Glomerular visceral epithelial cell (primary cell): ENCODE measurements at regions not wholly inside any gene's neighbourhood (a gene's known extent, or its start where the extent isn't known, plus 50 kb on each side); places are given as distances from the start of the nearest gene placed in this dataset.
"Not testable (repeated sequence)": the region's sequence is repeated elsewhere in the genome, so short reads cannot be mapped to it uniquely, and the experiment has no call there.

Experiments
- DNase-seq: peaks from one replicate; pipeline ENCODE4 v3.0.0-alpha.2; 2016; ENCODE audit errors: extremely low spot score

- DNase-seq, result no peak
Measured at GRCh38 chr3:5357089-5357488, 169.6 kb downstream of the EDEM1 start.

GRCh38 chr3:5358911-5359310 is 171.4 kb downstream of the EDEM1 start:
- DNase-seq, result no peak

GRCh38 chr3:5360453-5360852 is 172.9 kb downstream of the EDEM1 start:
- no peak for DNase-seq

- no peak for DNase-seq
Measured at GRCh38 chr3:5366746-5367145, 179.2 kb downstream of the EDEM1 start.

GRCh38 chr3:5371555-5371954 is 184.0 kb downstream of the EDEM1 start:
- not testable (repeated sequence) for DNase-seq

GRCh38 chr3:5376761-5377160 is 189.3 kb downstream of the EDEM1 start:
- no peak for DNase-seq

GRCh38 chr3:5379266-5379665 is 191.8 kb downstream of the EDEM1 start:
- not testable (repeated sequence) for DNase-seq

- DNase-seq, result not testable (repeated sequence)
Measured at GRCh38 chr3:5383486-5384263, 196.2 kb downstream of the EDEM1 start.

- no peak for DNase-seq
Measured at GRCh38 chr3:5384557-5385236, 197.2 kb downstream of the EDEM1 start.

- DNase-seq, result no peak
Measured at GRCh38 chr3:5388091-5388490, 200.6 kb downstream of the EDEM1 start.

- no peak for DNase-seq
Measured at GRCh38 chr3:5389057-5389456, 201.6 kb downstream of the EDEM1 start.

- DNase-seq, result no peak
Measured at GRCh38 chr3:5390221-5390620, 202.7 kb downstream of the EDEM1 start.

- no peak for DNase-seq
Measured at GRCh38 chr3:5390936-5391625, 203.6 kb downstream of the EDEM1 start.

GRCh38 chr3:5401002-5401401 is 213.5 kb downstream of the EDEM1 start:
- no peak for DNase-seq

GRCh38 chr3:5404718-5405117 is 217.2 kb downstream of the EDEM1 start:
- no peak for DNase-seq

- no peak for DNase-seq
Measured at GRCh38 chr3:5411786-5412185, 224.3 kb downstream of the EDEM1 start.

- DNase-seq, result no peak
Measured at GRCh38 chr3:5423076-5423475, 235.6 kb downstream of the EDEM1 start.

- no peak for DNase-seq
Measured at GRCh38 chr3:5423523-5423922, 236.0 kb downstream of the EDEM1 start.

- DNase-seq, result no peak
Measured at GRCh38 chr3:5425371-5425770, 237.9 kb downstream of the EDEM1 start.

- DNase-seq, result peak; percentile 39
Measured at GRCh38 chr3:5426094-5426883, 238.8 kb downstream of the EDEM1 start.

GRCh38 chr3:5427021-5427420 is 239.5 kb downstream of the EDEM1 start:
- DNase-seq, result no peak

GRCh38 chr3:5427938-5428337 is 240.4 kb downstream of the EDEM1 start:
- no peak for DNase-seq
